Astrocyte of the cerebellum (primary cell): ENCODE measurements at regions not wholly inside any gene's neighbourhood (a gene's known extent, or its start where the extent isn't known, plus 50 kb on each side); places are given as distances from the start of the nearest gene placed in this dataset.
"Not testable (repeated sequence)": the region's sequence is repeated elsewhere in the genome, so short reads cannot be mapped to it uniquely, and the experiment has no call there.

Experiments
- DNase-seq: peaks from one replicate; pipeline ENCODE4 v3.0.0-alpha.2; 2011; ENCODE audit warnings: low read depth
- H3K4me3 ChIP-seq: 2 replicates; pipeline ENCODE4 v1.5.1; 2011; ENCODE audit warnings: mild to moderate bottlenecking, low read depth, low read length, moderate library complexity
- in situ Hi-C: cut with HindIII; loops from 2 replicates; pipeline ENCODE4 v1.10.0; 2017; ENCODE audit warnings: low sequenced_read_pairs
- TF ChIP-seq, protein P1 (sequence below): IDR thresholded peaks from 2 replicates; pipeline ENCODE4 v1.5.1; 2012; ENCODE audit warnings: low read length, low read depth, moderate library complexity, mild to moderate bottlenecking; ENCODE audit errors: missing control alignments

DNA sequence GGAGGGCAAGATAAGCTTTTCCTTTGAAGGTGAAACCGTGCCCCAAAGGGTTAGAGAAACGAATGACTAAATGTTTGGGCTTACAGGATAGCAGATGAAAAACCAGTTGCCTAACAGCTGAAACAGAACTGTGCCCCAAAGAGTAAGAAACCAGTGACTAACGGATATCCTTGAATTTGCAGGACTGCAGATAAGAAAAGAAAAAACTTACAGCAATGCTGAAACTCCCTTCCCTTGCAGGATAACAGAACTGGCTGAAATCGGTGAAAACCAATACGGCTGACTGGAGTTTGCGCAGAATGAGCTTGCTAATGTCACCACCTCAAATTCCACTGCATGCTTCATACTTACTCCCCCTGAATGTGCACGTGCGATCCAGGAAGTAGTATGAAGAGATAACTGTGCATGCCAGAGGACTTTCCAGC is 175.2 kb upstream of the NLRP1 start:
- in situ Hi-C loops: no loop called here
- TF ChIP-seq, protein P1, sequence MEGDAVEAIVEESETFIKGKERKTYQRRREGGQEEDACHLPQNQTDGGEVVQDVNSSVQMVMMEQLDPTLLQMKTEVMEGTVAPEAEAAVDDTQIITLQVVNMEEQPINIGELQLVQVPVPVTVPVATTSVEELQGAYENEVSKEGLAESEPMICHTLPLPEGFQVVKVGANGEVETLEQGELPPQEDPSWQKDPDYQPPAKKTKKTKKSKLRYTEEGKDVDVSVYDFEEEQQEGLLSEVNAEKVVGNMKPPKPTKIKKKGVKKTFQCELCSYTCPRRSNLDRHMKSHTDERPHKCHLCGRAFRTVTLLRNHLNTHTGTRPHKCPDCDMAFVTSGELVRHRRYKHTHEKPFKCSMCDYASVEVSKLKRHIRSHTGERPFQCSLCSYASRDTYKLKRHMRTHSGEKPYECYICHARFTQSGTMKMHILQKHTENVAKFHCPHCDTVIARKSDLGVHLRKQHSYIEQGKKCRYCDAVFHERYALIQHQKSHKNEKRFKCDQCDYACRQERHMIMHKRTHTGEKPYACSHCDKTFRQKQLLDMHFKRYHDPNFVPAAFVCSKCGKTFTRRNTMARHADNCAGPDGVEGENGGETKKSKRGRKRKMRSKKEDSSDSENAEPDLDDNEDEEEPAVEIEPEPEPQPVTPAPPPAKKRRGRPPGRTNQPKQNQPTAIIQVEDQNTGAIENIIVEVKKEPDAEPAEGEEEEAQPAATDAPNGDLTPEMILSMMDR: no peak
- no peak overlapping the region for H3K4me3 ChIP-seq
- no peak for DNase-seq

DNA sequence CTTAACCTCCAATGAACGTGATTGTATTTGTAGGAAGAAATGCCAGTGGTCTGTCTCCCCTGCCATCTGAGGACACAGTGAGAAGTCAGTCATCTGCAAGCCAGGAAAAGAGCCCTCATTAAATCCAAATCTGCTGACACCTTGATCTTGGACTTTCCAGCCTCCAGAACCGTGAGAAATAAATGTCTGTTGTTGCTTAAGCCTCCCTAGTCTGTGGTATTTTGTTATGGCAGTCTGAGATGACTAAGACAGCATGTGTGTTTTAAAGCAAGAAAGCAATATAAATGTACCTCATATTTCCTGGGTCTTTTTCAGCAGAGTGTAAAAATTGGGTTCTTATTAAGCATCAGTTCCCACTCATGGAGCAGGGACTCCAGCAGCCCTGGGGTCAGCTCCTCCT is 177.9 kb upstream of the NLRP1 start:
- H3K4me3 ChIP-seq: no peak overlapping the region
- DNase-seq: no peak
- in situ Hi-C loops: no loop called here
- TF ChIP-seq, protein P1: no peak

DNA sequence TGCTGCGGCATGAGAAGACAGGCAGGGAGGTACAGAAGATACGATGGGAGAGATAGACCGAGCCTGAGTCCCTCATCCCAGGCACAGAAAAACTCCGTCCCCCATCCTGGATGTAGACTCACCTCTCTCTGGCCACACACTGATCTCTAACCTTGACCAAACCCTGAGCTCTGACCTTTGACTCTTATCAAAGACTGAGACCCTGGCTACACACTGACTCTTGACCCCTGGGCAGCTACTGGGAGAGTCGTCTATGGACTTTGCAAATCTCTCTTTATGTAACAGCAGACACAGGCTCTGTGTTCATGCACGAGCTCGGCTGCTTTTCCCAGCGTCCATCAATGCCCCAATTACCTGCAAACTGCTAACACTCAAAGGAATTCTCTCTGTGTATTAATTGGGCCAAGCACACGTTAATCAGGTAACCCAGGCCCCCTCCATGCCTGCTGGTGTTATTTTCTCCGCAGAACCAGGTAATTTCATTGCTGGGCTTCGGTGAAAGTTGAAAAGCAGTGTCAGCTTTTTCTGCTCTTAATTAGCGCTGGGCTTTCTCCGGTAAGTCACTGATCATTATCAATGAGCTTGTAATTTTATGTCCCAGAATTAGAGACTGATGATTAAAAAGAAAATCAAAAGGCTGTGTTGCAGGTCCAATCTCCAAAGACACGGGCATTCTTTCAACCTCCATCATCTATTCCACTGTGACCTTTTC is 179.4 kb upstream of the NLRP1 start:
- TF ChIP-seq, protein P1: no peak
- no peak overlapping the region for H3K4me3 ChIP-seq
- DNase-seq: no peak
- in situ Hi-C loops: no loop called here

DNA sequence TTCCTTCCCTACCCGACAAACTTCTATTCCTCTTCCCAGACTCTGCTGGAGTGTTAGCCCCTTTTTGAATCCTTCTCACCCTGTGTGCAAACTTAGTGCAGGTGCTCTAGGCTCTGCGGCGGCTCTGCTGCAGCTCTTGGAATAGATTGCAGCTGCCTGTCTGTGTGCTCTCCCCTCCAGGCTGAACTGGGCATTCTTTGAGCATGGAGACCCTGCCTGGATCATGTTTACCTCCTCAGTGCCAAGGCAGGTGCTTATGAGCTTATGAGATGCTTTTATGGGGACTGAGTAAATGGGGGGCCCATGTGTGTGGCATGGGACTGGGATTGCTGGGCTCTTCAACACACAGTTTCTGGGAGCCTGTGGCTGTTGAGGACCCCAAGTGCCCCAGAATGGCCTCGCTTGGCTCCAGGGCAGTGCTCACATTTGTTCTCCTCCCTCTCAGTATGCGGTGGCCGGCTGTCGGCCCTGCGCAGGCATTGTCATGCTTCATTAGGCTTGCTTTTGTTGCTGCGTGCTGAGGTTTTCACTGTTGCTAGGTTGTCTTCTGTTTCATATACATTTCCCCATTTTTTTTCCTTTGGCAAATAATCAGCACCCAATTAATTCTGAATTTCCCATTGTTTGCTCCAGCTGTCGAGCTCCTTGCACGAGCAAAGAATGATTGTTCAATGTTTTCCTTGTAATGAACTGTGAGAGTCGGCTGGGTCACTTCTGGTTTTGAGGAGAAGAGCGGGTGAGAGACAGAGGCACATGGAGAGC is 185.5 kb upstream of the NLRP1 start:
- TF ChIP-seq, protein P1: no peak
- in situ Hi-C loops: no loop called here
- H3K4me3 ChIP-seq: no peak overlapping the region
- peak; percentile 81 for DNase-seq

DNA sequence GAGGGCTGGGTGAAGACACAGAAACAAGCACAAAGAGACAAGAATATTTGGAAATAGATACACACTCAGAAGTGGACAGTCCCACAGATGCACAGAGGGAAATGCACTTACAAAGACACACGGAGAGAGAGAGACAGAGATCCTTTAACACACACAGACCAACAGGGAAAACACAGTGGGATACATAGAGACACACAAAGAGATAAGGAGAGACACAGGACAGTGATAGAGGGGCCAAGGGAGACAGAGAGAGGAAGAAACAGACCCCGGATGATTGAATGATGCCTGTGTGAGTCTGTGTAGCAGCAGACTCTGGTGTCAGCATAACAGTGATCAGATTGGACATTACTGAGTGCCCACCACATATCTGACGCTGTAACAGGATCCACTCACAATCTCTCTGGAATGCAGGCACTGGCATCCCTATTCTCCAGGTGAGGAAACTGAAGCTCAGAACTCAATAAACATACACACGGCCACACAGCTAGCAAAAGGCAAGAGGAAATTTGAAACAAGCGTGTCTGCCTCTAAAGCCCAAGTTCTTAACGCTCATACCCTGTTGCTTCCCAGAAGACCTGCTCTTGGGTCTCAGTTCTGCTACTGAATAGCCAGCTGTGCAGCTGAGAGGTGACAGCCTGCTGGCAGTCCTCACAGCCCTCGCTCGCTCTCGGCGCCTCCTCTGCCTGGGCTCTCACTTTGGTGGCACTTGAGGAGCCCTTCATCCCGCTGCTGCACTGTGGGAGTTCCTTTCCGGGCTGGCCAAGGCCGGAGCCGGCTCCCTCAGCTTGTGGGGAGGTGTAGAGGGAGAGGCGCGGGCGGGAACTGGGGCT is 186.3 kb upstream of the NLRP1 start:
- in situ Hi-C loops: no loop called here
- TF ChIP-seq, protein P1: no peak
- no peak overlapping the region for H3K4me3 ChIP-seq
- no peak for DNase-seq

DNA sequence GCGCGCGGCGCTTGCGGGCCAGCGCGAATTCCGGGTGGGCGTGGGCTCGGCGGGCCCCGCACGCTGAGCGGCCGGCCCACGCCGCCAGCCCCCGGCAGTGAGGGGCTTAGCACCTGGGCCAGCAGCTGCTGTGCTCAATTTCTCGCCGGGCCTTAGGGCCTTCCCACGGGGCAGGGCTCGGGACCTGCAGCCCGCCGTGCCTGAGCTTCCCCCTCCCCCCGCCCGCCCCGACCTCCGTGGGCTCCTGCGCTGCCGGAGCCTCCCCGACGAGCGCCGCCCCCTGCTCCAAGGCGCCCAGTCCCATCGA is 186.9 kb upstream of the NLRP1 start:
- in situ Hi-C loops, H3K4me3 ChIP-seq, DNase-seq: not testable (repeated sequence)

DNA sequence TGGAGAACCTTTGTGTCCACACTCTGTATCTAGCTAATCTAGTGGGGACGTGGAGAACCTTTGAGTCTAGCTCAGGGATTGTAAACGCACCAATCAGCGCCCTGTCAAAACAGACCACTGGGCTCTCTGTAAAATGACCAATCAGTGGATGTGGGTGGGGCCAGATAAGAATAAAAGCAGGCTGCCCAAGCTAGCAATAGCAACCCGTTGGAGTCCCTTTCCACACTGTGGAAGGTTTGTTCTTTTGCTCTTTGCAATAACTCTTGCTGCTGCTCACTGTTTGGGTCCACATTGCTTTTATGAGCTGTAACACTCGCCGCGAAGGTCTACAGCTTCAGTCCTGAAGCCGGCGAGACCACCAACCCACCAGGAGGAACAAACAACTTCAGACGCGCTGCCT is 187.7 kb upstream of the NLRP1 start:
- DNase-seq, in situ Hi-C loops, H3K4me3 ChIP-seq: not testable (repeated sequence)
